ENCODE measurements at regions not wholly inside any gene's neighbourhood (a gene's known extent, or its start where the extent isn't known, plus 50 kb on each side); places are given as distances from the start of the nearest gene placed in this dataset.

GRCh38 chr3:144821583-144821982 is 850.0 kb downstream of the DIPK2A start:
- TF ChIP-seq, protein P1, sequence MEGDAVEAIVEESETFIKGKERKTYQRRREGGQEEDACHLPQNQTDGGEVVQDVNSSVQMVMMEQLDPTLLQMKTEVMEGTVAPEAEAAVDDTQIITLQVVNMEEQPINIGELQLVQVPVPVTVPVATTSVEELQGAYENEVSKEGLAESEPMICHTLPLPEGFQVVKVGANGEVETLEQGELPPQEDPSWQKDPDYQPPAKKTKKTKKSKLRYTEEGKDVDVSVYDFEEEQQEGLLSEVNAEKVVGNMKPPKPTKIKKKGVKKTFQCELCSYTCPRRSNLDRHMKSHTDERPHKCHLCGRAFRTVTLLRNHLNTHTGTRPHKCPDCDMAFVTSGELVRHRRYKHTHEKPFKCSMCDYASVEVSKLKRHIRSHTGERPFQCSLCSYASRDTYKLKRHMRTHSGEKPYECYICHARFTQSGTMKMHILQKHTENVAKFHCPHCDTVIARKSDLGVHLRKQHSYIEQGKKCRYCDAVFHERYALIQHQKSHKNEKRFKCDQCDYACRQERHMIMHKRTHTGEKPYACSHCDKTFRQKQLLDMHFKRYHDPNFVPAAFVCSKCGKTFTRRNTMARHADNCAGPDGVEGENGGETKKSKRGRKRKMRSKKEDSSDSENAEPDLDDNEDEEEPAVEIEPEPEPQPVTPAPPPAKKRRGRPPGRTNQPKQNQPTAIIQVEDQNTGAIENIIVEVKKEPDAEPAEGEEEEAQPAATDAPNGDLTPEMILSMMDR (IDR thresholded peaks at IDR 0.05) = no peak
- no peaks in the 10 kb centered on the region for H3K4me1 ChIP-seq
- no peaks in the 10 kb centered on the region for H3K36me3 ChIP-seq (ENCODE audit: insufficient read depth in 1 of 2, low read depth in 1 of 2)
- H3K27ac ChIP-seq = no peak overlapping the region
- 79 to 98% (median 84%) methylated on average over 1 of the region's 1 CpG for WGBS, 3 donors
- ATAC-seq (no peak), DNase-seq (no peak)
- H3K9me3 ChIP-seq = no peaks in the 10 kb centered on the region
- intact Hi-C loops (cut with DNase I) = no loop called here
- no peak overlapping the region for H3K4me3 ChIP-seq
- H3K27me3 ChIP-seq (ENCODE audit: insufficient read depth in 3 of 3, low read length in 2 of 3) = no peaks in the 10 kb centered on the region

- intact Hi-C loops (cut with DNase I) = no loop called here
- H3K4me1 ChIP-seq = no peaks in the 10 kb centered on the region
- TF ChIP-seq, protein P1 (IDR thresholded peaks at IDR 0.05) = no peak
- no peaks in the 10 kb centered on the region for H3K9me3 ChIP-seq
- no peaks in the 10 kb centered on the region for H3K27me3 ChIP-seq (ENCODE audit: insufficient read depth in 3 of 3, low read length in 2 of 3)
- DNase-seq = no peak
- no peak overlapping the region for H3K27ac ChIP-seq
- no peak overlapping the region for H3K4me3 ChIP-seq
- ATAC-seq = no peak
- no peaks in the 10 kb centered on the region for H3K36me3 ChIP-seq (ENCODE audit: insufficient read depth in 1 of 2, low read depth in 1 of 2)
These were observed 851.0 kb downstream of the DIPK2A start for GRCh38 chr3:144822671-144823070.

GRCh38 chr3:144831955-144832716 is 860.5 kb downstream of the DIPK2A start:
- H3K4me1 ChIP-seq = no peaks in the 10 kb centered on the region

GRCh38 chr3:144839991-144840390 is 868.4 kb downstream of the DIPK2A start:
- H3K4me3 ChIP-seq = no peak overlapping the region
- no peak overlapping the region for H3K27ac ChIP-seq
- no peaks in the 10 kb centered on the region for H3K27me3 ChIP-seq (ENCODE audit: insufficient read depth in 3 of 3, low read length in 2 of 3)
- TF ChIP-seq, protein P1 (IDR thresholded peaks at IDR 0.05) = no peak
- H3K36me3 ChIP-seq (ENCODE audit: insufficient read depth in 1 of 2, low read depth in 1 of 2) = no peaks in the 10 kb centered on the region
- 54 to 68% (median 55%) methylated on average over 2 of the region's 2 CpGs for WGBS, 3 donors
- DNase-seq (no peak), ATAC-seq (no peak)
- intact Hi-C loops (cut with DNase I) = no loop called here
- H3K9me3 ChIP-seq = peaks cover 8% of the 10 kb centered on the region
- H3K4me1 ChIP-seq = no peaks in the 10 kb centered on the region

More at GRCh38 chr3:144831955-144832716, 860.5 kb downstream of the DIPK2A start:
- TF ChIP-seq, protein P1 (IDR thresholded peaks at IDR 0.05) = no peak
- DNase-seq = no peak
- Histone ChIP-seq H3K9me3 (no peaks in the 10 kb centered on the region), H3K27ac (no peak overlapping the region), H3K36me3 (ENCODE audit: insufficient read depth in 1 of 2, low read depth in 1 of 2) (no peaks in the 10 kb centered on the region), H3K27me3 (ENCODE audit: insufficient read depth in 3 of 3, low read length in 2 of 3) (no peaks in the 10 kb centered on the region), H3K4me3 (no peak overlapping the region)
- intact Hi-C loops (cut with DNase I) = no loop called here
- ATAC-seq = no peak

- no peak overlapping the region for H3K27ac ChIP-seq
- WGBS, 3 donors = 65 to 77% (median 70%) methylated on average over 1 of the region's 1 CpG
- no peaks in the 10 kb centered on the region for H3K36me3 ChIP-seq (ENCODE audit: insufficient read depth in 1 of 2, low read depth in 1 of 2)
- TF ChIP-seq, protein P1 (IDR thresholded peaks at IDR 0.05) = no peak
- no peaks in the 10 kb centered on the region for H3K27me3 ChIP-seq (ENCODE audit: insufficient read depth in 3 of 3, low read length in 2 of 3)
- peaks cover 8% of the 10 kb centered on the region for H3K9me3 ChIP-seq
- ATAC-seq (no peak), DNase-seq (no peak)
- H3K4me3 ChIP-seq = no peak overlapping the region
- intact Hi-C loops (cut with DNase I) = no loop called here
- H3K4me1 ChIP-seq = no peaks in the 10 kb centered on the region
These were observed 869.2 kb downstream of the DIPK2A start for GRCh38 chr3:144840866-144841265.
